MM.1S (cell line): ENCODE measurements at regions not wholly inside any gene's neighbourhood (a gene's known extent, or its start where the extent isn't known, plus 50 kb on each side); places are given as distances from the start of the nearest gene placed in this dataset.

Source experiments
- CTCF ChIP-seq: fragments of 300-600 bp; sonication (generic); IDR thresholded peaks from 2 replicates; pipeline ENCODE4 v1.5.1; 2016; ENCODE audit warnings: antibody characterized with exemption, low read length, mixed read lengths
- EZH2 ChIP-seq: fragments of 300-600 bp; sonication (generic); optimal IDR thresholded peaks from 2 replicates; pipeline ENCODE3; 2017; ENCODE audit warnings: low read depth, mild to moderate bottlenecking, antibody characterized with exemption, low read length, mixed read lengths

- no peak for TF ChIP-seq CTCF
- TF ChIP-seq EZH2: no peak
Observed at GRCh38 chr11:129747071-129747470, 68.6 kb upstream of the TMEM45B start.
